HCEC 1CT (cell line): ENCODE measurements at regions not wholly inside any gene's neighbourhood (a gene's known extent, or its start where the extent isn't known, plus 50 kb on each side); places are given as distances from the start of the nearest gene placed in this dataset.

Experiments used
- DNase-seq: peaks from one replicate; pipeline ENCODE4 v3.0.0-alpha.2; 2017

- no peak for DNase-seq
These were observed 221.5 kb upstream of the CDH19 start for GRCh38 chr18:66825347-66825746.

DNA sequence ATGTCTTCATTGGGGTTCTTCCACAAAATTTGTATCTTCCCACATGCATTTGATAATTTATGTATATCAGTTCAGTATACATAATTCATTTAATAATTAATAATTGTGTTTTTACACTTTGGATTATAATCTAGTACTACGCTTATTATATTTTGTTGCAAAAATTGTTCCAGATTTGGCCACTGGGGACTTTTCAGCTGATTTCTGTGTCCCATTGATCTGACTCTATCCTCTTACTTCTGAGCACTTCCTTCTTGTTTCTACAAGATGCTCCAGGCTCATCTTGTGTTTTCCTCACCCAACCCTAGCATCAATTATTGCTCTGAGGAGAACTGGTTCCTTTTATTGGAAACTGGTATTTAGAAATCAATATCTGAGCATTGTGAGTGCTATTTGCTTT lies 215.3 kb upstream of the CDH19 start:
- DNase-seq = no peak

DNA sequence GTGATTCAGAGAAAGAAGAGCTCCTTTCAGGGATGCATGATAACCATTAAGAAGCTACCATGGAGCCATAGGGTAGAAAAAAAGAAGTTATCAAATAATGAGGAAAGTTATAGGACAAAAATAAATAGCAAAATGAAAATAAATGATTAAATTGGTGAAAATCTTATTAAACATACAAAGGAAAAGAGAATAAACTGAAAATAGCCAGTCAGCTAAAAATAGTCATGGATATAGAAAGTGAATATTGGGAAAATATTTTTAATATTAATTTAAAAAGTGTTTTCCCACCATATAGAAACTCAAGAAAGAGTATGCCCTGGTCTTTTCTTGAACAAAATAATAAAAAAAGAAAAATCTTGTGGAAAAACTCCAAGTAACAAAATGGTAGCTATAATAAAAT lies 209.2 kb upstream of the CDH19 start:
- DNase-seq = no peak

GRCh38 chr18:66795051-66795450 lies 191.2 kb upstream of the CDH19 start:
- DNase-seq = no peak

DNA sequence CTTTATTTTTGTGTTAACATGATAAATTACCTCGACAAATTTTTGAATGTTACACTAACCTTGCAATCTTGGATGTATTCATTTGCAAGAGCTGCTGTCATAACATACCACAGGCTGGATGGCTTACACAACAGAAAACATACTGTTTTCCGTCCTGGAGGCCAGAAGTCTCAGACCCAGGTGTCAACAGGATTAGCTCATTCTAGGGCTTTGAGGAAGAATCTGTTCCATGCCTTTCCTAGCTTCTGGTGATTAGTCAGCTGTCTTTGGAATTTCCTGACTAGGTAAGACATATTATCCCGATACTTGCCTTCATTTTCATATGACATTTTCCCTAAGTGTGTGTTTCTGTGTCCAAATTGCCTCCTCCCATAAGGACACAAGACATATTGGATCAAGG lies 188.6 kb upstream of the CDH19 start:
- DNase-seq = no peak

DNA sequence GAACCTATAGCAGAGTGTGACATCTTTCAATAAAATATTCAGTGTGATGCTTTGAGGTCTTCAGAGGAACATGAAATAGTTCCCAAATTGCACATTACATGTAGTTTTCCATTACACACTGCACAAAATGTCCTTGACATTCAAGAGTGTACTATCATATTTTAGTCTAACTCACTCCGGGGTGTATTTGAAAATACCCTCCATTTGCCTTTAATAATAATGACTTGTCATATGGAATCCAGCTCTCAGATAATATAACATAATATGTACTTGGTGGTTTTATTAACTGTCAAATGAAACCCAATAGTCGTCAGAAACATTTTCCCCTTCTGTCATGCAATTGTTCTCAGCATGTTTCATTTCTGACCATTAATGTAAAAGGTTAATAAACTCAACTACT lies 176.7 kb upstream of the CDH19 start:
- DNase-seq = no peak

DNA sequence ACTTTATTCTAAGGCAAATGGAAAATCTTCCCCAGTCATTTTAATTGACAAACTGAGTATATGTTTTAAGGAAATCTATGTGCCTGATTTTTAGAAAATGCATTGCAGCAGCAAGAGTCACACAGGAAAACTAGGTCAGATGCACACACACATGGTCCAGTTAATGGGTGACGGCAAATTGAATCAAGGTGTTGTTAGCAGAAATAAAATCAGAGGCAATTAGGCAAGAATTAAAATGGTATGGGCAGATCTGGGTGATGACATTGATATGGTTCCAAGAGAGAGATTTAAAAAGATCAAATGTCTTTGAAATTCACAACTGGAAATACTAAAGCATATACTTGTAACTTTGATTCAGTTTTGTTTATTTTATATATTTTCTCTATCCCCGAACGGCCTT lies 174.2 kb upstream of the CDH19 start:
- DNase-seq = no peak

DNA sequence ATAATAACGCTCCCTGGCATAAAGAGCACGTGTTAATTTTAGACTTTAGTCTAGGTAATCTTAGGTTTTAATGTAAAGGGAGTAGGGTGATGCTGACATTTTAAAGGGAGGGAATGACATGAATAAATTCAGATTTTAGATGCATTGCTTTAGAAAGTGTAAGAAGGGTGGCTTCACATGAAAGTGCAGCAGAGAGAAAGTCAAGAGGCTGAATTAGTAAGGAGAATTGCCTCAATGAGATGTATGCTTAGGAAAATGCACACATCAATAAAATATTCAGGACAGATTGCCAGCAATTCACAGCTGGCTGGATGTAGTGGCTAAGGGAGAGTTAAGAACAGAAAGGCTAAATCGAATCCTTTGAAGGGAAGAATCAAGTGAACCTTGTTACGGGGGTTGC lies 165.5 kb upstream of the CDH19 start:
- no peak for DNase-seq

GRCh38 chr18:66764230-66764629 lies 160.3 kb upstream of the CDH19 start:
- DNase-seq = no peak

- no peak for DNase-seq
These were observed 157.3 kb upstream of the CDH19 start for GRCh38 chr18:66761166-66761565.

DNA sequence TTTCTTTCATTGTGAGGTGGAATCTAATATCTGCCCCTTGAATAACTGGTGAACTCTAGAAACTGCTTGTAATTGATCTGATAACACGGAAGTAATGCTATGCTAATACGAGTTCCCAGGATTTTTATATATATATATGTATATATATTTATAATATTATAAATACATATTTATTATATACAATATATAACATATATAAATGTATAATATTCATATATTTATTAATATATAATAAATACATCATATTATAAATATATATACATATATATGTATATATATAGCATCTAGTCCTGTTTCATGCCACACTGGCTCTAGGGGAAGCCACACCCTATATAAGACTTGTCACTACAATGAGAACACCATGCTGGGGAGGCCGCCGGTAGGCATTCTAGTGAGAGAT lies 156.7 kb upstream of the CDH19 start:
- no peak for DNase-seq

DNA sequence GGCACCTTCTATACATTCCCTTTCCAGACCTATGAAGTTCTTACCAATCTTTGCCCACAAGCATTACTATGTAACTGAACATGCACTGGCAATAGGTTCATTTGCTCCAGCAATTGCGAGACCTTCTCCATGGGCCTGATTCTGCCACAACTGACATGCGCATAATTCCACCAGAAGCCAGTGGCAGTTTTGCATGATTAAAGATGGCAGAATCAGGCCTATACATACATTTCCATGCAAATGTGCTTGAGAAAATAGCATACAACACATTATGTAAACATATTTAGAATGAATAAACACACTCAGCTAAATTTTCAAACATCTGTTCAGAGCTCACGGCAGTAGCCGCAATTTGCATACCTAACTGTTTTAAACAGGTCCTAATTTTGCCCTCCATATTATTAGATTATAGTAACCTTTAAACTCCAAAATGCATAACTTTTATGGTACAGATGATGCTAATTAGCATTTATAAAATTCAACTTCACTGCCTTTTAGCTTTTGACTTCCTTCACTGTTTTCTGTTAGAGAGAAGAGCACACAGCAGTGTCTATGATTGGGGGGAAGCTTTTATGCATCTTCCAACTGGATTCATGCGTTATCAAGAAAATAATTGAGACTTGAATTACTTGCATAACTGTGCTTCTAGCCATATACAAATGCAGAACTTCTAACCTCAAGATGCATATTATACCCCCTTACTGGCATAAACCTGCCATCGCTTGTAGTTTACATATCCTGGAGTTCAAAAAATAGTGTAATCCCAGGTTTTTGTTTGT lies 155.3 kb upstream of the CDH19 start:
- no peak for DNase-seq

- no peak for DNase-seq
These were observed 154.1 kb upstream of the CDH19 start for GRCh38 chr18:66757946-66758345.

DNA sequence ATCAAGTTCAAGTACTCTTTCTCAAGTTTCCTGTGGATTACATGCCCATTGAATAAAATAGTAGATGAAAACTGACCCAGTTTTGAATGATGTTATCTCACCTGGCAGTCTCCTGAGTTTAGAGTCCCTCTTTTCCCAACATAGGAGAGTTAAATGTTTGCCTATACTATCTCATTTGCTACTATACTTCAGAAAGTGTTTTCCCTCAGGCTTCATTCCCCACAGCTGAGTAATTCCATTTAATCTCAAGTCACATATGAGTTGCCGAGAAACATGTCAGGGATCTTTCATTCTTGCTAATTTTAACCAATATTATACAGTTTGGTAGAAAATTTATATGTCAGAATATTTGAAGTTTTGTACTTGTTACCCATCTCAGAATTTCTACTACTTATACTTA lies 150.4 kb upstream of the CDH19 start:
- no peak for DNase-seq

DNA sequence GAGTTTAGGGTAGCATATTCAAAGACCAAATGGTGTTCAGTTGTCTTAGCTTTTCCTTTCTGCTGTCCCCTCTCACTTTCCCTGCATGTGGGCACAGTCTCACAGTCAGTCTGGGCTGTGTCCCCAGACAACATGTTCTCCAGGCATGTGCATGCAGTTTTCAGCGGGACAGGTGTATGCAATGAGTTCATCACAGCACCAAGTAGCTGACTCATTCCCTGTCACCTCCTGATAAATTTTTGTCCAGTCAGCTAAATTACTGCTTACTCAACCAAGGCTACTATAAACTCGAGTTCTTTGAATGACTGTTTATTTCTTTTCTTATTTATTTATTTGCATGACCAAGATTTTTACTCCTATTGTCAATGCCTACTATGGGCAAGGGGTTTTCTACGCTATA lies 148.8 kb upstream of the CDH19 start:
- DNase-seq = no peak

DNA sequence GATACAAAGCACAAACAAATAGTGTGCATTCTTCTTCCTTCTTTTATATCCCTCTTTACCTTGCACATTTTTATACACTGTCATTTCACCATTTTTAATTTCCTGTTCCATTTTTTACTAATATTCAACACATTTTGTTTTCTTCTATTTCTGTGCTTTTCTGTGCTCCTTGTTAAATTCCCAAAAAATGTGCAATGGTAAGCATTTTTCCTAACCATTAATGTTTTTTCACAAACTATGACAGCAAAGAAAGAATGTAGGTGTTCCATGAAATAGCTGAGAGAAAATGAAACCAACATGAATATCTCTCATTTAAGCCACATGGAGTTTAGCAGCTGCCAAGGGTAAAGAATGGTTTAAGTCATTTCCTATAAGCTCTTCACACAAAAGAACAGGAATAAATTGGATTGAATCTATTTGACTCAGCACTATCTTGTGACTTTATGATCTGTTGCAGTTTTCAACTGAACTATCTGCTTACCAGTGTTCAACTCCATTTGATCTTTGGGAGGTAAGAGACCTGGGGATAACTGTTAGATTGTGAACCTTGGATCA lies 145.7 kb upstream of the CDH19 start:
- DNase-seq = no peak

- no peak for DNase-seq
These were observed 145.1 kb upstream of the CDH19 start for GRCh38 chr18:66749030-66749429.

- DNase-seq = no peak
These were observed 138.9 kb upstream of the CDH19 start for GRCh38 chr18:66742832-66743231.

DNA sequence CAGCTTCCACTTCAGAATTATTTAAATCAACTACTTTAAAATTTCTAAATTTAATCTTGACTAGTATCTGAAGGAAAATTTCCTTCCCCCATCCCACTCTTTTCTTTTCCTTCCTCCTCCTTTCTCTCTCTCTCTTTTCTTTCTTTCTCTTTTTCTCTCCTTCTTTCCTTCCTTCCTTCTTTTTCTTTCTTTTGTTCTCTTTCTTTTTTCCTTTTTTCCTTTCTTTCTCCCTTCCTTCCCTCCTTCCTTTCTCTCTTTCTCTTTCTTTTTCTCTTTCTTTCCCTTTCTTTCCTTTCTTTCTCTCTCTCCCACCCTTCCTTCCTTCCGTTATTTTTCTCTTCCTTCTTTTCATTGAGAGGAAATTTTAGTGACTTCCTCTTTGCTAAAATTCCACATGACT lies 132.0 kb upstream of the CDH19 start:
- DNase-seq = no peak

DNA sequence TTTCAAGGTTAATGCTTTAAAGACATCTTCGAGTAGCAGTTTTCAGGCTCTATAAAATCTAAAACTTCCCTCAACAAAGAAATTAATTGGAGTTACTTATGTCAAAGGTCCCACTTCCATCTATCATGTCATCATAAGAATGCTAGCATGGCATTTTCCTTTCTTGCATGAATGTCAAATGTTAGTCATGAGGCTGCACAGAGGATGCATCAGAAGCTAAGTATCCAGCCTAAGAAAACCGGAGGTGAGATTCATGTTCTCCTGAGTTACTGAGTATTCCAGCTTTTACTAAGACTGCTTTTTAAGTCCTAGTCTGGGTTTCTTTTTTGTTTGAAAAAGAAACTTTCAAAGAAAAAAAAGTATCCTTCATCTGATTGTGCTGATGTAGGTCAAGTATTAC lies 130.6 kb upstream of the CDH19 start:
- no peak for DNase-seq

- no peak for DNase-seq
These were observed 128.0 kb upstream of the CDH19 start for GRCh38 chr18:66731890-66732289.

DNA sequence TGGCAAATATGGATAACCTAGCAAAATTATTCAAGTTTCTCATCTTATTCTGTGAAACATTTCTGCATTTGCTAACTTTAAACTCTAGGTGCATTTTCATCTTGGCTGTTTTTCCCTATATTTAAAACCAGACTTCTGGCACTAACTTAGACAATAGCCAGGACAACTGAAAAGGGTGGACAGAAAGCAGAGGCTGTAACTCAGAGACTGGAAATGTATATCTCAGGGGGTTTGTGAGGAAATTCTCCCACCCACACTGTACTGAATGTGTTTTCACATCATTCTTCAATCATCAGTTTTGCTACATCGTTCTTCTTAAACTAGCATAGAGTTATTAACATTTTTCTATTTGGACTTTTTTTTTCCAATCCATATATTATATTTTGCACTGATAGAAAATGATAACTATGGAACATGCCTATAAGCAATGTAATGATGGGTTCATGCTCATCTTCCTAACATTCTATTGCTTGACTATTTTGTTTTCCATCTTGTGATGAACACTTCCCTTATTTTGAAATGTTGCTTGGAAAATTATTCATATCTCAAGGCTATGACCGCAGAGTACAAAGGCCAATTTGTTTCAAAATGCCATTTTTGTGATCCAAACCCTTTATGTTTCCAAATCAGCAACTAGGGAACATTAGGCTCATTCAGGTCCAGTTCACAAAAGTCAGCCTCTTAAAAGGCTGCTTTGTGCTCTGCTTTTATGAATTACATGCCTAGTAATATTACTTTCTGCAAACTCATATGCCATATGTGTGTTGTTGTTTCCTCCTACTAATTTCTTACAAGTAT lies 125.8 kb upstream of the CDH19 start:
- DNase-seq = no peak

DNA sequence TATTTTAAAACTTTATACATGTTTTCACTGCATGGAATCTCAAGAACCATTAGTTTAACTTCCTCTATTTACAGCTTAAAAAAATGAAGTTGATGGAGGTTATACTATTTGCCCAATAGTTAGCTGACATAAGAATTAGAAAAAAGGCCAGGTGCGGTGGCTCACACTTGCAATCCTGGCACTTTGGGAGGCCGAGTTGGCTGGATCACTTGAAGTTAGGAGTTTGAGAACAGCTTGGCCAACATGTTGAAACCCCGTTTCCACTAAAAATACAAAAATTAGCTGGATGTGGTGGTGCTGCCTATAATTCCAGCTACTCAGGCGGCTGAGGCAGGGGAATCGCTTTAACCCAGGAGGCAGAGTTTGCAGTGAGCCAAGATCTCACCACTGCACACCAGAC lies 125.1 kb upstream of the CDH19 start:
- no peak for DNase-seq

DNA sequence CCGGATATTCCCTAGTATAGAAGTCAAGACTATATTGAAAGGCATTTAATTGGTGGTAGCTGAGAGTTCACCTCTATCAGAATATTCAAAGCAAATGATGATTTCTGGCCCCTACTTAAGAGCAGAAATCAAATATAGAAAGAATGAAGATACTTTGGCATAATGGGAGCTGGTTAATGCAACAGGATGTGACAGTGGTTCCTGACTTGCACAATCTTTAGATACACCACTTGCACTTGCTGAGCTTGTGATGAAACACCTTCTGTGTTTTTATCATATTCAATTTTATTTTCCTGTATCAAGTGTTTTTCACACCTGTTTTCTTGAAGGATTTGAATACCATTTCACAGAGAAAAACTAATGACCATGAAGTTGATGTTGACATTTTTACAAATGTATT lies 124.1 kb upstream of the CDH19 start:
- no peak for DNase-seq
